Astrocyte (in vitro differentiated cells and primary cell): ENCODE measurements at regions not wholly inside any gene's neighbourhood (a gene's known extent, or its start where the extent isn't known, plus 50 kb on each side); places are given as distances from the start of the nearest gene placed in this dataset.

Experiments used
- EZH2 ChIP-seq: IDR thresholded peaks from 2 replicates; pipeline ENCODE4 v1.6.1; 2012; ENCODE audit warnings: mild to moderate bottlenecking, low read length, inconsistent platforms; ENCODE audit not compliant: insufficient read depth
- TF ChIP-seq, protein P1 (sequence below): IDR thresholded peaks from 2 replicates; pipeline ENCODE4 v1.5.1; 2011; ENCODE audit warnings: low read depth, mild to moderate bottlenecking, inconsistent platforms, low read length, moderate library complexity; ENCODE audit not compliant: insufficient read depth

DNA sequence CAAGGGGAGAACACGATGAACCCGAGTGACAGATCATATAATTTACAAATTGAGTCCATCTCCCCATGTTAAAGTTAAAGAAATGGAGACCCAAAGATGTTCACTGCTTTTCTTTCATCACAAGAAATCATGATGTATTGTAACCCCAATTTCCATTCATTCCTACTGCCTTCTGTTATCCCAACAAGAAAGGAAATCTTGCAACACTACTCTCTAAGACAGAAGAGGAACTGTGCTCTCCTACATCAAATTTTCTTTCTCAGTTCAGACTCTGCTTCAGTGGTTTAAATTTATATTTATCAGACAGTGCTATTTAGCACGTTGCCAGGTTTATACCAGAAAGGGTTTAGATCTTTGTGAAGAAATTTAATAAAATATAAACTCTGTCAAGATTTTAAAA lies 83.8 kb upstream of the RASA1 start:
- TF ChIP-seq EZH2, result no peak
- TF ChIP-seq, protein P1, sequence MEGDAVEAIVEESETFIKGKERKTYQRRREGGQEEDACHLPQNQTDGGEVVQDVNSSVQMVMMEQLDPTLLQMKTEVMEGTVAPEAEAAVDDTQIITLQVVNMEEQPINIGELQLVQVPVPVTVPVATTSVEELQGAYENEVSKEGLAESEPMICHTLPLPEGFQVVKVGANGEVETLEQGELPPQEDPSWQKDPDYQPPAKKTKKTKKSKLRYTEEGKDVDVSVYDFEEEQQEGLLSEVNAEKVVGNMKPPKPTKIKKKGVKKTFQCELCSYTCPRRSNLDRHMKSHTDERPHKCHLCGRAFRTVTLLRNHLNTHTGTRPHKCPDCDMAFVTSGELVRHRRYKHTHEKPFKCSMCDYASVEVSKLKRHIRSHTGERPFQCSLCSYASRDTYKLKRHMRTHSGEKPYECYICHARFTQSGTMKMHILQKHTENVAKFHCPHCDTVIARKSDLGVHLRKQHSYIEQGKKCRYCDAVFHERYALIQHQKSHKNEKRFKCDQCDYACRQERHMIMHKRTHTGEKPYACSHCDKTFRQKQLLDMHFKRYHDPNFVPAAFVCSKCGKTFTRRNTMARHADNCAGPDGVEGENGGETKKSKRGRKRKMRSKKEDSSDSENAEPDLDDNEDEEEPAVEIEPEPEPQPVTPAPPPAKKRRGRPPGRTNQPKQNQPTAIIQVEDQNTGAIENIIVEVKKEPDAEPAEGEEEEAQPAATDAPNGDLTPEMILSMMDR, result no peak
